CD4-positive, alpha-beta T cell treated with Interleukin-15 for 1 hour (primary cell): ENCODE measurements at regions not wholly inside any gene's neighbourhood (a gene's known extent, or its start where the extent isn't known, plus 50 kb on each side); places are given as distances from the start of the nearest gene placed in this dataset.
"Not testable (repeated sequence)": the region's sequence is repeated elsewhere in the genome, so short reads cannot be mapped to it uniquely, and the experiment has no call there.

ENCODE experiments used
- DNase-seq: peaks from one replicate; pipeline ENCODE4 v3.0.0-alpha.2; 2020

DNA sequence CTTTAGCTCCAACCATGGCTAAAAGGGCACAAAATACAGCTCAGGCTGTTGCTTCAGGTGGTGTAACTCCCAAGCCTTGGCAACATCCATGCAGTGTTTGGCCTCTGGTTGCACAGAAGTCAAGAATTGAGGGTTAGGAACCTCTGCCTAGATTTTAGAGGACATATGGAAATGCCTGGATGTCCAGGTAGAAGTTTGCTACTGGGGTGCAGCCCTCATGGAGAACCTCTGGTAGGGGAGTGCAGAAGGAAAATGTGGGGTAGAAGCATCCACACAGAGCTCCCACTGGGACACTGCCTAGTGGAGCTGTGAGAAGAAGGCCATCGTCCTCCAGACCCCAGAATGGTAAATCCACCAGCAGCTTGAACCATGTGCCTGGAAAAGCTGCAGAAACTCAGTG, 1453.8 kb upstream of the EYS start:
- no peak for DNase-seq

DNA sequence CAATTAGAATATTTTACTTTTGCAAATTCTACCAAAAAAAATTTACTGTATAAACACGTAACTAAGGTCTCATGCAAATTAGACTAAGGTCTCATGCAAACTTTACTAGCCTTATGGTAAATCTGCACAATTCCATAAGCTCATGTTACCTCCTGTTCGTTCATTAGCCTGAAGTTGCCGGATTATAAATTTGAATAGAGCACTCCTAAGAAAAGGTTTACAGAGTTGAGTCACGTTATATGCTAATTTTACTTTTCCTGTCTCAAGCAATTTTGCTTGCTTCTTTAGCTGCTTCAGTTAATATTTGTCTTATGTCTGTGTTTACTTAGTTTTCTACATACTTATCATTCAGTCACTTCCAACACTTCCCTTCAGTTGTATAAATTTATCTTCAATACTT, 1434.0 kb upstream of the EYS start:
- DNase-seq, result no peak

DNA sequence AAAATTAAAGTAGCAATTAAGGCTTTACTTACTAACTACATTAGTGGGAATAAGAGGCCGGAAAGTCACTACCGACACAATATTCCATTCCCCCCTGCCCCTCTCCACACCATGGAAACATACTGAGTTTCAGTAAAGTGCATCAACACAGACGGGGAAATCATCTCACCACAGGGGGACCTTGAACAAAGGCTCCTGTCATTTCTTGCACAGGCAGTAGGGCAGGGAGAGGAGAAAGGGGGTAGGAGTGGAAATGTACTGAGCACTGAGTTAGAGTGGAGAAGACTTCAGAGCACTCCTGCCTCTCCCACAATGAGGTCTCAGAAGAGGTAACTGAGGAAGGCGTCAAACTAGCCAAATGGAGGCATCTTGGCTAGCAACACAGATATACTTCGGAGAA, 1426.9 kb upstream of the EYS start:
- no peak for DNase-seq

- no peak for DNase-seq
These were observed 1424.8 kb upstream of the EYS start for GRCh38 chr6:67131827-67132226.

DNA sequence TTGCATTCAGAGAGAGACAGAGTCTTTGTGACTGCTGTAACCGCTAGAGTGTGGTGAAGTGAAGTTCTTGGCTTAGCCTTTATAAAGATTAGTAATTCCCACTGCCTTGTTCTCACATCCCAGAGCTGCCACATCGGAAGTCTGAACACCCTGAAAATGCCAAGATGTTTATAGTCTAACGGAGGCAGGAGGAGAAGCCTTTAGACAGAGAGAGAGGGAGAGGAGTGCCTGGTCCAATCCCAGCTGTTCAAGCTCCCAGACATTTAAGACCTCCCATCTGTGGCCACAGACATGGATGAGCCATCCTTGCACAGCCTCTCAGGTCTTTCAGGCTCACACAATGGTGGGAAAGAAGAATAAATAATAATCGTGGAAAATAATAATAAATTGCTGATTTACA, 1422.8 kb upstream of the EYS start:
- DNase-seq, result no peak

DNA sequence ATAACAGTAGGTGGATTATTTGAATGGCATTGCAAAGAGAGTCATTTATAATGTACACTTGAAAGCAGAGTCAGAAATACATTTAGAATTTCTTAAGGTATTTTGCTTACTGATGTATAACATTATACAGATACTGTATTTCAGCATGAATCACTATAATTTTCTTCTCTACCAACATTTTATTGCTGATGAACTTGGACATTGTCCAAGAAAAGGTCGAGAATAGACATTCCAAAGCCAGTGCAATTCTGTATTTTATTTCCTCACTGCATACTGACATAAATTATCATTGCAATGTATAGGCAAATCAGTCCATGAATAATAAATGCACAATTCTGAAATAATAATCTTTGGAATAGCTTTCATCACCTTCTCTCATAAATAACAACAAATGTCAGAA, 1420.0 kb upstream of the EYS start:
- no peak for DNase-seq

DNA sequence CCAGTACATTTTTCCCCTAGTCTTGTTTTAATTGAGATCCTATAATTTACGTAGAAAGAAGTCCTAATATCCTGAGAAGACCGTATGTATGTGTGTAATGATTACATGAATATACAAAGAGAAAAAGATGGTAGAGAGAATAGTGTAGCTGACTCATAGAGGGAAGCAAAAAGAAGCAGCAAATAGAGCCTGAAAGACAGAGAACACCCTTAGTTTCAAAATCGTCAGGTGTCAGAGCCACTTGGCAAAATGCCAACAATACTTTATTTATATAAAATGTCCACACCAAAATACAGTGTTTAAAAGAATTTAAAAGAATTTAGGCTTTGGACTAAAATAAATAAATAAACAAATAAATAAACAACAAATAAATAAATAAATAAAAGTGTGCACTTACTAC, 1414.1 kb upstream of the EYS start:
- DNase-seq, result no peak

DNA sequence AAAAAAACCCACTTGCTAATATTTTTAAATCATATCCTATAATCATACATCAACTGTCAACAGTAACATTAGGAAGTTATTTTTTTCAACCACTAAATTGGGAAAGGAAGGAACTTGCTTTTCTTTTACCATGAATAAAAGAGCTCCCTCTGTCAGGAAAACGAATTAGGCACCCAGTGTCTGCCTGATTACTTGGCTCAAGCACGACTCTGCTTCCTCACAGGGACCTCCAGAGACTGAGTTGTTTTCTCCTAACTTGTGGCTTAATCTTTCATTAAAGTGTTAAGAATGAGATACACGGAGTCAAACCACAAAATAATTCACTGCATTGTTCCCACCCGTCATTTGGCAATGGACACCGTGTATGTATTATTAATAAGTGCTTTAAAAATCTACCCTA, 1405.1 kb upstream of the EYS start:
- no peak for DNase-seq

- no peak for DNase-seq
These were observed 1395.7 kb upstream of the EYS start for GRCh38 chr6:67102743-67103142.

DNA sequence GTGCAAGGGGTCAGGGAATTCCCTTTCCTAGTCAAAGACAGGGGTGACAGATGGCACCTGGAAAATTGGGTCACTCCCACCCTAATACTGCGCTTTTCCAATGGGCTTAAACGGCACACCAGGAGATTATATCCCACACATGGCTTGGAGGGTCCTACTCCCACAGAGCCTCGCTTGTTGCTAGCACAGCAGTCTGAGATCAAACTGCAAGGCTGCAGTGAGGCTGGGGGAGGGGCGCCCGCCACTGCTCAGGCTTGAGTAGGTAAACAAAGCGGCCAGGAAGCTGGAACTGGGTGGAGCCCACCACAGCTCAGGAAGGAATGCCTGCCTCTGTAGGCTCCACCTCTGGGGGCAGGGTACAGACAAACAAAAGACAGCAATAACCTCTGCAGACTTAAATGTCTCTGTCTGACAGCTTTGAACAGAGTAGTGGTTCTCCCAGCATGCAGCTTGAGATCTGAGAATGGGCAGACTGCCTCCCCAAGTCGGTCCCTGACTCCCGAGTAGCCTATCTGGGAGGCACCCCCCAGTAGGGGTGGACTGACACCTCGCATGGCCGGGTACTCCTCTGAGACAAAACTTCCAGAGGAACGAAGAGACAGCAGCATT, 1388.7 kb upstream of the EYS start:
- not testable (repeated sequence) for DNase-seq

- no peak for DNase-seq
These were observed 1387.5 kb upstream of the EYS start for GRCh38 chr6:67094431-67094946.

DNA sequence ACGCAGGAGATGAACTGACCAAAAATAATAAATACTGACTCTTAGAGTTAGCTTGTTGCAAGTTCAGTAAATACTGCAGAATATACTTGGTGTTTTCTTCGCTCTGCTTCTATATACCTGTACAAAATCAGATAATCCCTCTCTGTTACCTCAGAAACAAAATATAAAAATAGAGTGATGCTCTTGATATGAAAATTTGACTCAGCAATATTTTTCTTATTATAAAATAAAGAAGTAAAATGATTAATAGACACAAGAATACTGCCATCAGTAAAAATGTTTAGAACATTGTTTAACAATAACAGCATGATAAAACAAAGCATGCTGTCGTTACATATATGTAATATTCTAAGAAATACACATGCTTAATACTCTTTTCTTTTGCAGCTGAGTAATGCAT, 1366.9 kb upstream of the EYS start:
- DNase-seq, result no peak

GRCh38 chr6:67068781-67069180, 1361.8 kb upstream of the EYS start:
- no peak for DNase-seq

GRCh38 chr6:67064323-67064722, 1357.3 kb upstream of the EYS start:
- DNase-seq, result no peak

DNA sequence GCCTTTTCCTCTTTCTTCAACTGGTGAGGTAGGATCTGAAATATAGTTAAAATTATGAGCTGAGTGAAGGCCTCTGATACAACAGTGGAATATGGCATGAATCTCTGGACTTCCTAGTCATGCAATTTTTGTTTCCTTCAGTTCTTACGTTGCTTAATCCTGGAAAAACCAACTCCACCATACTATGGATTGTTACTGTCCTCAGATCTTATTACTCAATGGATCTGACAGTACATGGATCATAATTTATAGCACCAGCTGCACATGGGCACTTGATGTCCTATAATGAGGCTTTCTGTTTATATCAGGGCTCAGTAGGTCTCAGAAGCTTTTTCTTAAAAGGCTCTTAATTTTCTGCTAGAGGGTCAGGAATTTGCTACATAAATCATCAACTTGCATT, 1341.0 kb upstream of the EYS start:
- no peak for DNase-seq

GRCh38 chr6:67045076-67045475, 1338.0 kb upstream of the EYS start:
- no peak for DNase-seq

DNA sequence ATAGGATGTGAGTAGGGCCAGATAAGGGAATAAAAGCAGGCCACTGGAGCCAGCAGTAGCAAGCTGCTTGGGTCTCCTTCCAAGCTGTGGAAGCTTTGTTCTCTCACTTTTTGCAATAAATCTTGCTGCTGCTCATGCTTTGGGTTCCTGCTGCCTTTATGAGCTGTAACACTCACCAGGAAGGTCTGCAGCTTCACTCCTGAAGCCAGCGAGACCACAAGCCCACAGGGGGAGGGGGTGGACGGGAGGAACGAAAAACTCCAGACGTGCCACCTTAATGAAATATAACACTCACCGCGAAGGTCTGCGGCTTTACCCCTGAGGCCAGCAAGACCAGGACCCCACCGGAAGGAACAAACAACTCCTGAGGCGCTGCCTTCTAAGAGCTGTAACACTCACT, 1324.4 kb upstream of the EYS start:
- no peak for DNase-seq

DNA sequence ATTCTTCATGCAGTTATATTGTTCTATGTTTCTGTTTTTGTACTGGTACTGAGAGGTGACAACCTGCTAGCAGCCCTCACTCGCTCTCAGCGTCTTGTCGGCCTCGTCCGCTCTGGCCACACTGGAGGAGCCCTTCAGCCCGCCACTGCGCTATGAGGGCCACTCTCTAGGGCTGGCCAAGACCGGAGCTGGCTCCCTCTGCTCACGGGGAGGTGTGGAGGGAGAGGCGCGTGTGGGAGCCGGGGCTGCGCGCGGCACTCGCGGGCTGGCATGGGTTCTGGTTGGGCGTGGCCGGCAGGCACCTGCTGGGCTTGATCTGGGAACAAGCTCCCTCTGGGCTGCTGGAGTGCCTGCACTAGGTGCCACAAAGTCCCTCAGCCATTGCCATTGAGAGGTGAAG, 1323.8 kb upstream of the EYS start:
- DNase-seq, result no peak

DNA sequence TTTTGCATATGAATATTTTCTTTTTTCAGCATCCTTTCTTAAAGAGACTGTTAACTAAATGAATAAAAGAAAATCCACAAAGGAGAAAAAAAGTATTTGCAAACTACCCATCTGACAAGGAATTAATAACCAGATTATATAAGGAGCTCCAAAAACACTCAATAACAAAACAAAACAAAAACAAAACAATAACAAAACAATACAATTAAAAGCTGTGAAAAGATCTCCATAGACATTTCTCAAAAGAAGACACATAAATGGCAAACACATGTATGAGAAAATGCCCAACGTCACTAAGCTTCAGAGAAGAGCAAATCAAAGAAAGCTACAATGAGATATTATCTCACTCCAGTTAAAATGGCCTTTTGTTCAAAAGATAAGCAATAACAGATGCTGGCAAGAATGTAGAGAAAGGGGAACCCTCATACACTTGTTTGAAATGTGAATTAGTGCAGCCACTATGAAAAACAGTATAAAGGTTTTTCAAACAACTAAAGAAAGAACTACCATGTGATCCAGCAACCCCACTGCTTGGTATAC, 1310.0 kb upstream of the EYS start:
- DNase-seq, result no peak

DNA sequence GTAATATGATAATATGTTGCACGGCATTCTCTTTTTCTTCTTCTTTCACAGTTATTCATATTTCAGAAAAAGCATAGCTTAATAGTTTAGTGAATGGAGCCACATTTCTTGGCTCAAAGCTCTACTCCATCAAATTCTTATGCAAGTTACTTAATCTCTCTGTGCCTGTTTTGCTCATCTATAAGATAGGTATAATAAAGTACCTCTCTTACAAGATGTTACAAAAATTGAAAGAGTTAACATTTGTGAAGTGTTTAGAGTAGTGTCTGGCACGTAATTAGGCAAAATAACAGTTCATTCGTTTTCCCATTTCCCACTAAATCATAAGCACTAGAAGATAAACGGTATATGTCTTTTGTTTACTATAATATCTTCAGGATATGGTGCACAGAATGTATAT, 1304.4 kb upstream of the EYS start:
- no peak for DNase-seq

GRCh38 chr6:67009818-67010217, 1302.8 kb upstream of the EYS start:
- DNase-seq, result no peak

GRCh38 chr6:67003844-67004243, 1296.8 kb upstream of the EYS start:
- DNase-seq, result no peak

GRCh38 chr6:67000121-67000520, 1293.1 kb upstream of the EYS start:
- DNase-seq, result no peak

- not testable (repeated sequence) for DNase-seq
These were observed 1290.6 kb upstream of the EYS start for GRCh38 chr6:66997579-66997978.

DNA sequence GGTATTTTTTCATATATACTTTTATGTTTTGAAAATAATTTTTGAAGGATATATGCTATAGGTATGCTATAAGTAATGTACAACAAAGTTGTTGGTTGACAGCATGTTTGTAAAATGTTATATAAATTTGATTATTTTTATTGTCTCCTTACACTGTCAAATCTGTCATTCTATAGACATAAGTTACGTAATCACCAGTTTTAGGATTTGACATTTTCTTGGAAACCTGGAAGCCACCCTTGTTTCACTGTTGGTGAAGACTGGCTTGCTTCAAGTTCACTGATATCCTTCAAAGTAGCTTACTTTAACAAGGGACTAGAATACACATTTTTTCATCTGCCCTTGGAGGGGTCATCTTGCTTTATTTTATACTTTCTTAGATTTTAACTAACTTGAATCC, 1288.6 kb upstream of the EYS start:
- DNase-seq, result no peak
